VCaP (cell line): ENCODE measurements at regions not wholly inside any gene's neighbourhood (a gene's known extent, or its start where the extent isn't known, plus 50 kb on each side); places are given as distances from the start of the nearest gene placed in this dataset.
"Not testable (repeated sequence)": the region's sequence is repeated elsewhere in the genome, so short reads cannot be mapped to it uniquely, and the experiment has no call there.

Experiments used
- H3K27ac ChIP-seq: fragments of 450-650 bp; 2 replicates; pipeline ENCODE4 v1.5.1; 2017
- TF ChIP-seq, protein P1 (sequence below): fragments of 450-650 bp; conservative IDR thresholded peaks from 2 replicates; pipeline ENCODE4 v1.5.1; 2017; ENCODE audit warnings: mild to moderate bottlenecking, moderate library complexity

DNA sequence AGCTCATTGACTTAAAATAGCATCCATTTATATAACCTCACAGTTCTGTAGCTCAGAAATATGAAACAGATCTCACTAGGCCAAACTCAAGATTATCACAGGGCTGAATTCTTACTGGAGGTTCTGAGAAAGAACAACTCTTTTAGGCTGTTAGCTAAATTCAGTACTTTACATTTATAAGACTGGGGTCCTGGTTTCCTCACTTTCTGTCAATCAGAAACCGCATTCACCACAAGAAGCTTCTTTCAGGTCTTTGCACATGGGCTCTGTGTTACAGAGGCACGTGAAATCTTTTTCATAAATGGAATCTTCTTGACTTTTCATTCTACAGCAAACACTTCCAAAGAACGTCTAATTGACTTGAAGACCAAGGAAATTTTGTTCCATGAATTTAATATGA lies 876.3 kb upstream of the FOXG1 start:
- H3K27ac ChIP-seq, result no peak overlapping the region
- TF ChIP-seq, protein P1, sequence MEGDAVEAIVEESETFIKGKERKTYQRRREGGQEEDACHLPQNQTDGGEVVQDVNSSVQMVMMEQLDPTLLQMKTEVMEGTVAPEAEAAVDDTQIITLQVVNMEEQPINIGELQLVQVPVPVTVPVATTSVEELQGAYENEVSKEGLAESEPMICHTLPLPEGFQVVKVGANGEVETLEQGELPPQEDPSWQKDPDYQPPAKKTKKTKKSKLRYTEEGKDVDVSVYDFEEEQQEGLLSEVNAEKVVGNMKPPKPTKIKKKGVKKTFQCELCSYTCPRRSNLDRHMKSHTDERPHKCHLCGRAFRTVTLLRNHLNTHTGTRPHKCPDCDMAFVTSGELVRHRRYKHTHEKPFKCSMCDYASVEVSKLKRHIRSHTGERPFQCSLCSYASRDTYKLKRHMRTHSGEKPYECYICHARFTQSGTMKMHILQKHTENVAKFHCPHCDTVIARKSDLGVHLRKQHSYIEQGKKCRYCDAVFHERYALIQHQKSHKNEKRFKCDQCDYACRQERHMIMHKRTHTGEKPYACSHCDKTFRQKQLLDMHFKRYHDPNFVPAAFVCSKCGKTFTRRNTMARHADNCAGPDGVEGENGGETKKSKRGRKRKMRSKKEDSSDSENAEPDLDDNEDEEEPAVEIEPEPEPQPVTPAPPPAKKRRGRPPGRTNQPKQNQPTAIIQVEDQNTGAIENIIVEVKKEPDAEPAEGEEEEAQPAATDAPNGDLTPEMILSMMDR, result no peak

GRCh38 chr14:27908484-27908883 lies 858.1 kb upstream of the FOXG1 start:
- H3K27ac ChIP-seq, result not testable (repeated sequence)

GRCh38 chr14:27916326-27916725 lies 850.3 kb upstream of the FOXG1 start:
- TF ChIP-seq, protein P1, result no peak
- H3K27ac ChIP-seq, result no peak overlapping the region

GRCh38 chr14:27917896-27918295 lies 848.7 kb upstream of the FOXG1 start:
- TF ChIP-seq, protein P1, result no peak
- no peak overlapping the region for H3K27ac ChIP-seq

- H3K27ac ChIP-seq, result no peak overlapping the region
- TF ChIP-seq, protein P1, result no peak
Measured at GRCh38 chr14:27927519-27927918, 839.1 kb upstream of the FOXG1 start.

- TF ChIP-seq, protein P1, result no peak
- no peak overlapping the region for H3K27ac ChIP-seq
Measured at GRCh38 chr14:27929797-27930347, 836.7 kb upstream of the FOXG1 start.

DNA sequence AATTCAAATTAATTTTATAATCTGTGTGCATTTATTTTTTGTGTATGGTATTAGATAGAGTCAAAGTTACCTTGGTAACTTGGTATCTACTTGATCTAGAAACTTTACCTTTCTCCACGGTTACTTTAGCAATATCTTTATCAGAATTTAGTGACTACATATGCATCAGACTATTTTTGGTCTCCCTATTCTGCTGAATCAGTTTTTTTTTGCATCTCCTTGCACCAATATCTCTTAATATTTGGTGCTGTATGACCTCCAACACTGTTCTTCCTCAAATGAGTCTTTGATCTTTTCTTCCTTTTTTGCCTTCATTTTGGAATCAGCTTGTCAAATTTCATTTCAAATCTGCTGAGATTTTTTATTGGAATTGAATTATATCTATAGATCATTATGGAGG lies 828.2 kb upstream of the FOXG1 start:
- no peak overlapping the region for H3K27ac ChIP-seq
- TF ChIP-seq, protein P1, result no peak

DNA sequence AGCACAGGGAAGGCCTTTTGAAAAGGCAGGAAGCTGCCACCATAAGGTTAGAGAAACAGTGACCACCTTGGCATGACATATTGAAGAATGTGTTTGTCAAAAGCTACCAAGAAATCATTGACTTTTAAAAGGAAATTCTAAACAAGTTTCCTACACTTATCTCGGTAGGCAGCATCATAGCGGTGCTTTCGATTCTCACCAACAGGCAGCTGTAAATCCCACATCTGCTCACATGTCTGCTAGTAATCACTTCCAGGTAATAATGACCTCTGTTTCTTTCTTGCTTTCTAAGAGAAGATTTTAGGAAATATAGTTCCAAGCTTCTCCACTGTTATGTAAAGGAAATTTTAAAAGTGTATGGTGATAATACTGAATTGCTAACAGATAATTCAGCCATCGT lies 821.1 kb upstream of the FOXG1 start:
- TF ChIP-seq, protein P1, result no peak
- H3K27ac ChIP-seq, result no peak overlapping the region
